ENCODE measurements at regions not wholly inside any gene's neighbourhood (a gene's known extent, or its start where the extent isn't known, plus 50 kb on each side); places are given as distances from the start of the nearest gene placed in this dataset.

GRCh38 chr17:71910002-71910401, 210.8 kb upstream of the SOX9 start:
- no peak for DNase-seq

- DNase-seq, result no peak
Observed at GRCh38 chr17:71914042-71914441, 206.8 kb upstream of the SOX9 start.

GRCh38 chr17:71914812-71915211, 206.0 kb upstream of the SOX9 start:
- no peak for DNase-seq

- DNase-seq, result no peak
Observed at GRCh38 chr17:71917715-71918114, 203.1 kb upstream of the SOX9 start.

- DNase-seq, result no peak
Observed at GRCh38 chr17:71919186-71919585, 201.6 kb upstream of the SOX9 start.

- DNase-seq, result no peak
Observed at GRCh38 chr17:71919896-71920295, 200.9 kb upstream of the SOX9 start.

- no peak for DNase-seq
Observed at GRCh38 chr17:71921796-71922195, 199.0 kb upstream of the SOX9 start.

- DNase-seq, result no peak
Observed at GRCh38 chr17:71922439-71922838, 198.4 kb upstream of the SOX9 start.

- no peak for DNase-seq
Observed at GRCh38 chr17:71926746-71927398, 193.9 kb upstream of the SOX9 start.

- no peak for DNase-seq
Observed at GRCh38 chr17:71933306-71933705, 187.5 kb upstream of the SOX9 start.

- no peak for DNase-seq
Observed at GRCh38 chr17:71934520-71934919, 186.3 kb upstream of the SOX9 start.

- no peak for DNase-seq
Observed at GRCh38 chr17:71935341-71935740, 185.5 kb upstream of the SOX9 start.

- no peak for DNase-seq
Observed at GRCh38 chr17:71936977-71937376, 183.8 kb upstream of the SOX9 start.

GRCh38 chr17:71937914-71938313, 182.9 kb upstream of the SOX9 start:
- no peak for DNase-seq

- DNase-seq, result no peak
Observed at GRCh38 chr17:71938340-71939010, 182.3 kb upstream of the SOX9 start.

- no peak for DNase-seq
Observed at GRCh38 chr17:71941920-71942319, 178.9 kb upstream of the SOX9 start.

GRCh38 chr17:71942626-71943025, 178.2 kb upstream of the SOX9 start:
- no peak for DNase-seq

- no peak for DNase-seq
Observed at GRCh38 chr17:71948703-71949422, 172.0 kb upstream of the SOX9 start.

GRCh38 chr17:71959154-71959553, 161.7 kb upstream of the SOX9 start:
- no peak for DNase-seq

GRCh38 chr17:71963351-71963750, 157.5 kb upstream of the SOX9 start:
- DNase-seq, result no peak

- no peak for DNase-seq
Observed at GRCh38 chr17:71963791-71964190, 157.0 kb upstream of the SOX9 start.

- DNase-seq, result no peak
Observed at GRCh38 chr17:71964559-71964958, 156.3 kb upstream of the SOX9 start.

- DNase-seq, result no peak
Observed at GRCh38 chr17:71966055-71966454, 154.8 kb upstream of the SOX9 start.
